HT-29 (cell line): ENCODE measurements at regions not wholly inside any gene's neighbourhood (a gene's known extent, or its start where the extent isn't known, plus 50 kb on each side); places are given as distances from the start of the nearest gene placed in this dataset.
"Not testable (repeated sequence)": the region's sequence is repeated elsewhere in the genome, so short reads cannot be mapped to it uniquely, and the experiment has no call there.

Experiments
- DNase-seq: peaks from one replicate; pipeline ENCODE4 v3.0.0-alpha.2; 2015; ENCODE audit warnings: low spot score

GRCh38 chr2:198308368-198308767 is 504.0 kb downstream of the PLCL1 start:
- no peak for DNase-seq

GRCh38 chr2:198307093-198307492 is 502.7 kb downstream of the PLCL1 start:
- DNase-seq = no peak

GRCh38 chr2:198304859-198305258 is 500.5 kb downstream of the PLCL1 start:
- no peak for DNase-seq

- no peak for DNase-seq
Observed at GRCh38 chr2:198297350-198297749, 493.0 kb downstream of the PLCL1 start.

GRCh38 chr2:198296665-198297308 is 492.4 kb downstream of the PLCL1 start:
- DNase-seq = peak; percentile 84

DNA sequence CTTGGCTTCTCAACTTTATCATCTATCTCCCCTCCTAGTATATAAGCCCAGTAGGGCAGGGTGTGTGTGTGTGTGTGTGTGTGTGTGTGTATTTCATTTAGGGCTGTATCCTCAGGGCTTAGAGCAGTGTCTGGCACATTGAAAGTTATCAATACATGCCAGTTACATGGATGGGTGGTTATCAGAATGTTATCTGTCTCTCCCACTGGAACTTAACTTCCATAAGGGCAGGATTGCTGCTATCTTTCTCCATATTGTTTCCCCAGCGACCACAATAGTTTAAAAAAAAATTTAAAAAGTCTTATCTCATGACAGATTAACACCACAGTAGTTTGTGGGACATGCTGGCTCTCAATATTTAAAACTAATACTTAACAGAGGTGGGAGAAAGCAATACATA is 488.9 kb downstream of the PLCL1 start:
- DNase-seq = no peak

- no peak for DNase-seq
Observed at GRCh38 chr2:198289811-198290210, 485.4 kb downstream of the PLCL1 start.

- no peak for DNase-seq
Observed at GRCh38 chr2:198287706-198288105, 483.3 kb downstream of the PLCL1 start.

- no peak for DNase-seq
Observed at GRCh38 chr2:198285216-198285615, 480.8 kb downstream of the PLCL1 start.

DNA sequence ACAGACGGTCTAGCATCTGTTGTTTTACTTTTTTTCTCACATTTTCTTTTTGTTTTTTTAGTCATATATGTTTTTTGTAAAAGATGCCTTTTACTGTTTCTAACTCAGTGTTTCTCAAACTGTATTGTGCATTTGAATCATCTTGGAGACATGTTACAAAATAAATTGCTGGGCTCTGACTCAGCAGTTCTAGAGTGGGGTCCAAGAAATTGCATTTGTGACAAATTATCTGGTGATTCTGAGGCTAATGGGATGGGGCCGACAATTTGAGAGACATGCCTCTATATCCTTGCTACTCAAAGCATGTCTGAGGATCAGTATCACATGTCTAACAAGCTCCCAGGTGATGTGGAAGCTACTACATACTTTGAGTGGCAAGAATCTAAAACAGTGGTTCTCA is 478.8 kb downstream of the PLCL1 start:
- no peak for DNase-seq

GRCh38 chr2:198282061-198282460 is 477.7 kb downstream of the PLCL1 start:
- DNase-seq = no peak

- no peak for DNase-seq
Observed at GRCh38 chr2:198280145-198280544, 475.8 kb downstream of the PLCL1 start.

GRCh38 chr2:198279026-198279425 is 474.6 kb downstream of the PLCL1 start:
- no peak for DNase-seq

GRCh38 chr2:198277181-198277580 is 472.8 kb downstream of the PLCL1 start:
- DNase-seq = no peak

- DNase-seq = no peak
Observed at GRCh38 chr2:198273660-198274059, 469.3 kb downstream of the PLCL1 start.

GRCh38 chr2:198270157-198270556 is 465.8 kb downstream of the PLCL1 start:
- not testable (repeated sequence) for DNase-seq

DNA sequence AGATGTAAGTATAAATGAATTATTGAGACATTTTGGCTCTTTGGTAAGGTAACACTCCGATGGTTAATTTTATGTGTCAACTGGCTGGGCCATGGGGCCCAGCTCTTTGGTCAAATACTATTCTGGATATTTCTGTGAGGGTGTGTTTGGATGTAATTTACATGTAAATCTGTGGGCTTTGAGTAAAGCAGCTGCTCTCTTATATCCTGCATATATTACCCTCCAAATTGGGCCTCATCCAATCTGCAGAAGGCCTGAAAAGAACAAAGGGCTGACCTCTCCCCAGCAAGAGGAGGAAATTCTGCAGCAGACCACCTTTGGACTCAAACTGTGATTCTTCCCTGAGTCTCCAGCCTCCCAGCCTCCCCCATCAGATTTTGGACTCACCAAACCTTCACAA is 464.1 kb downstream of the PLCL1 start:
- no peak for DNase-seq

DNA sequence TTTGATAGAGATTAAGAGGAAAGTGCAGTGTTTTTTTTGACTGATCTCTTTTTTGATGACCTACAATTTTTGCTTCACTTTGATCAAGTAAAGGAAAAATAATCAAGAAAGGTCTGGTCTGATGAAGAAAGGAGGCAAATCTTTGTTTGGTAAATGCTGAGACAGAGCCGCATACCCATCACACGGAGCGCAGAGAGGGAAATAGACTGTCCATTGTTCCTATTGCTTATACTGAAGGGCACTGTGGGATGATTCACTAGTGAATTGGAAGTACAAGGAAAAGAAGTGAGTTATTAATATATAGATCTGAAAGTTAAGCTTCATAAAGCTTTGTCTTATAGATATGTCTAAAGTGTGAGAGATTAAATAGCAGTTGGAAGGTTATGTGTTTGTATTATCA is 455.1 kb downstream of the PLCL1 start:
- no peak for DNase-seq

- DNase-seq = no peak
Observed at GRCh38 chr2:198254536-198255090, 450.2 kb downstream of the PLCL1 start.

GRCh38 chr2:198253995-198254394 is 449.6 kb downstream of the PLCL1 start:
- no peak for DNase-seq

DNA sequence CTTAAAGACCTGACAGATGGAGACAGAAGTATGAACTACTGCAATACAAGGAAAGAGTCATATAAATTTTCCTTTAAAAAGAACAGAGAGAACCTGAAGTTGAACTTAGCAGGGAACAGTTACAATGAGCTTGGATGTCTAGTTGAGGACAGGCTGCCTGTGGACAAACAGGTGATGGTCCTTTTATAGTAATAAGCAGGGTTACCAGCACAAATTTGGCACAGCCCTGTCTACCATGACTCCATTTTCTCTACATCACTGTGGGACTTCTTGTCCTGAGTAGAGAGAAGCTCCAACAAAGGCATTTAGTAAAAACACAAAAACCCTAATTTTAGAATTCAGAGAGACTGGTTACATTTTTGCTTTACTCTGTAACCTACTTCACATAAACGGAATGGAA is 448.1 kb downstream of the PLCL1 start:
- no peak for DNase-seq

DNA sequence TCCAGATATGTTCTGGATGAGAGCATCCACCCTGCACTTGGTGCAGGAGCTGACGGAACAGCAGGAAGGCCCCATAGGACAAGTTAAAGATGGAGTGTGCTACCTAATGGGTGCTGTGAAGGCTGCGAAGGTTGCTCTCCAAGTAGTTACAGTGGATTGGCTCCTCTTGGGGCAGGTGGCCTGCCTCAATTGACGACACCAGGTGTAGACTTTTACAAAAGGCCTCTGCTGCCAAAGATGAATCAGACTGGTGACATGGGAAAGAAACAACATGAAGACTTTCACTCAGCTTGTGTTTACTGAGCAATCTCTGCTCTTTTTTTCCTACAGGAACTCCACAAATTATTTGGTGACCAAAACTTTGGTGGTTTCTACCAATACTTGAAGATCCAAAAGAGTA is 437.7 kb downstream of the PLCL1 start:
- no peak for DNase-seq

- no peak for DNase-seq
Observed at GRCh38 chr2:198238429-198238828, 434.0 kb downstream of the PLCL1 start.

- no peak for DNase-seq
Observed at GRCh38 chr2:198236338-198236737, 431.9 kb downstream of the PLCL1 start.
